Neural cell (in vitro differentiated cells): ENCODE measurements at regions not wholly inside any gene's neighbourhood (a gene's known extent, or its start where the extent isn't known, plus 50 kb on each side); places are given as distances from the start of the nearest gene placed in this dataset.

ENCODE experiments used
- H2AFZ ChIP-seq: fragments of 200-600, 300-800 bp; sonication (generic), shearing (Covaris generic); 2 replicates; pipeline ENCODE4 v1.6.0; 2014; ENCODE audit warnings: low read depth, mild to moderate bottlenecking, antibody characterized with exemption, low read length, moderate library complexity
- H3F3A ChIP-seq: fragments of 200-600 bp; shearing (Covaris generic); 2 replicates; pipeline ENCODE4 v1.6.1; 2016; ENCODE audit warnings: mild to moderate bottlenecking, moderate library complexity, mixed read lengths, antibody characterized with exemption, low read length; ENCODE audit not compliant: insufficient read depth, poor library complexity, severe bottlenecking
- H3K27ac ChIP-seq: fragments of 200-600, 300-800 bp; sonication (generic), shearing (Covaris generic); 2 replicates; pipeline ENCODE4 v1.5.1; 2014; ENCODE audit warnings: mild to moderate bottlenecking, low read length, moderate library complexity
- H3K27me3 ChIP-seq: fragments of 300-800, 200-600 bp; sonication (generic), shearing (Covaris generic); 2 replicates; pipeline ENCODE4 v1.6.0; 2014; ENCODE audit warnings: mild to moderate bottlenecking, low read depth, low read length, moderate library complexity; ENCODE audit not compliant: insufficient read depth
- H3K36me3 ChIP-seq: fragments of 300-800, 200-600 bp; sonication (generic), shearing (Covaris generic); 2 replicates; pipeline ENCODE4 v1.5.1; 2014; ENCODE audit warnings: mild to moderate bottlenecking, antibody characterized with exemption, low read length, moderate library complexity; ENCODE audit not compliant: insufficient read depth
- H3K4me2 ChIP-seq: fragments of 300-800, 200-600 bp; sonication (generic), shearing (Covaris generic); 2 replicates; pipeline ENCODE4 v1.6.0; 2014; ENCODE audit warnings: mild to moderate bottlenecking, low read length
- H3K4me3 ChIP-seq: fragments of 300-800, 200-600 bp; sonication (generic), shearing (Covaris generic); 2 replicates; pipeline ENCODE4 v1.5.1; 2014; ENCODE audit warnings: mild to moderate bottlenecking, low read length, moderate library complexity
- H3K79me2 ChIP-seq: fragments of 200-600 bp; shearing (Covaris generic); replicated peaks from 2 replicates; pipeline ENCODE4 v1.6.0; 2014; ENCODE audit warnings: mild to moderate bottlenecking, low read length, moderate library complexity; ENCODE audit not compliant: insufficient read depth
- H3K9ac ChIP-seq: fragments of 300-800, 200-600 bp; sonication (generic), shearing (Covaris generic); 2 replicates; pipeline ENCODE4 v1.6.1; 2016; ENCODE audit warnings: mild to moderate bottlenecking, low read length, mixed read lengths
- H3K9me2 ChIP-seq: fragments of 200-600 bp; shearing (Covaris generic); 2 replicates; pipeline ENCODE4 v1.6.1; 2016; ENCODE audit warnings: mild to moderate bottlenecking, low read length, mixed read lengths; ENCODE audit not compliant: insufficient read depth
- H3K9me3 ChIP-seq: fragments of 200-600, 300-800 bp; sonication (generic), shearing (Covaris generic); 2 replicates; pipeline ENCODE4 v1.6.1; 2016; ENCODE audit warnings: mild to moderate bottlenecking, mixed run types, low read length, moderate library complexity, mixed read lengths
- H4K20me1 ChIP-seq: fragments of 200-600 bp; shearing (Covaris generic); 2 replicates; pipeline ENCODE4 v1.6.1; 2016; ENCODE audit warnings: mild to moderate bottlenecking, mixed run types; ENCODE audit not compliant: insufficient read depth
- CTCF ChIP-seq: fragments of 450-650 bp; IDR thresholded peaks from 2 replicates; pipeline ENCODE4 v1.5.1; 2014; ENCODE audit warnings: antibody characterized with exemption, mild to moderate bottlenecking, moderate library complexity; ENCODE audit not compliant: poor library complexity, severe bottlenecking
- EP300 ChIP-seq: fragments of 450-650 bp; conservative IDR thresholded peaks from 2 replicates; pipeline ENCODE4 v1.6.1; 2014; ENCODE audit warnings: antibody characterized with exemption, mild to moderate bottlenecking, moderate library complexity; ENCODE audit not compliant: poor library complexity, severe bottlenecking
- EZH2 ChIP-seq: fragments of 200-600, 300-800 bp; shearing (Covaris generic), sonication (generic); IDR thresholded peaks from 2 replicates; pipeline ENCODE4 v1.6.1; 2014; ENCODE audit warnings: antibody characterized with exemption, low read length, borderline replicate concordance, mild to moderate bottlenecking; ENCODE audit not compliant: insufficient read depth, poor library complexity, severe bottlenecking
- MXI1 ChIP-seq: fragments of 450-650 bp; conservative IDR thresholded peaks from 2 replicates; pipeline ENCODE4 v1.6.1; 2014; ENCODE audit warnings: antibody characterized with exemption, mild to moderate bottlenecking; ENCODE audit not compliant: poor library complexity, severe bottlenecking
- POLR2AphosphoS5 ChIP-seq: IDR thresholded peaks from 2 replicates; pipeline ENCODE4 v1.6.1; 2012
- RAD21 ChIP-seq: fragments of 450-650 bp; conservative IDR thresholded peaks from 2 replicates; pipeline ENCODE4 v1.6.1; 2014; ENCODE audit warnings: antibody characterized with exemption, mild to moderate bottlenecking, moderate library complexity
- REST ChIP-seq: IDR thresholded peaks from 2 replicates; pipeline ENCODE4 v1.6.1; 2012; ENCODE audit warnings: borderline replicate concordance
- SMC3 ChIP-seq: fragments of 450-650 bp; conservative IDR thresholded peaks from 2 replicates; pipeline ENCODE4 v1.6.1; 2014; ENCODE audit warnings: antibody characterized with exemption, mild to moderate bottlenecking, moderate library complexity; ENCODE audit not compliant: poor library complexity
- TAF1 ChIP-seq: IDR thresholded peaks from 2 replicates; pipeline ENCODE4 v1.6.1; 2012; ENCODE audit warnings: low read depth

- H3K27ac ChIP-seq, result no peak overlapping the region
- TF ChIP-seq POLR2AphosphoS5 (no peak), SMC3 (no peak), EZH2 (no peak), RAD21 (no peak), TAF1 (no peak), CTCF (no peak), MXI1 (no peak), EP300 (no peak), REST (no peak)
These were observed 340.0 kb upstream of the MEOX2 start for GRCh38 chr7:16026253-16027020.

GRCh38 chr7:16025696-16026095 lies 339.2 kb upstream of the MEOX2 start:
- no peak overlapping the region for H2AFZ ChIP-seq
- no peaks in the 10 kb centered on the region for H3F3A ChIP-seq
- no peak overlapping the region for H3K9ac ChIP-seq
- no peaks in the 10 kb centered on the region for H3K9me2 ChIP-seq
- H4K20me1 ChIP-seq, result no peaks in the 10 kb centered on the region
- H3K27me3 ChIP-seq, result no peaks in the 10 kb centered on the region
- H3K4me3 ChIP-seq, result no peak overlapping the region
- no peak overlapping the region for H3K27ac ChIP-seq
- no peaks in the 10 kb centered on the region for H3K79me2 ChIP-seq
- H3K36me3 ChIP-seq, result no peaks in the 10 kb centered on the region
- TF ChIP-seq REST (no peak), MXI1 (no peak), RAD21 (no peak), SMC3 (no peak), TAF1 (no peak), POLR2AphosphoS5 (no peak), EP300 (no peak), CTCF (no peak), EZH2 (no peak)
- H3K4me2 ChIP-seq, result no peak overlapping the region
- no peaks in the 10 kb centered on the region for H3K9me3 ChIP-seq

More at GRCh38 chr7:16026253-16027020, 340.0 kb upstream of the MEOX2 start:
- H3K9ac ChIP-seq, result no peak overlapping the region
- no peaks in the 10 kb centered on the region for H3K36me3 ChIP-seq
- no peak overlapping the region for H3K4me3 ChIP-seq
- no peaks in the 10 kb centered on the region for H3K9me2 ChIP-seq
- no peak overlapping the region for H2AFZ ChIP-seq
- H3K4me2 ChIP-seq, result no peak overlapping the region
- no peaks in the 10 kb centered on the region for H3F3A ChIP-seq
- H3K27me3 ChIP-seq, result no peaks in the 10 kb centered on the region
- H3K9me3 ChIP-seq, result no peaks in the 10 kb centered on the region
- no peaks in the 10 kb centered on the region for H3K79me2 ChIP-seq
- H4K20me1 ChIP-seq, result no peaks in the 10 kb centered on the region
